ENCODE measurements at regions not wholly inside any gene's neighbourhood (a gene's known extent, or its start where the extent isn't known, plus 50 kb on each side); places are given as distances from the start of the nearest gene placed in this dataset.

DNA sequence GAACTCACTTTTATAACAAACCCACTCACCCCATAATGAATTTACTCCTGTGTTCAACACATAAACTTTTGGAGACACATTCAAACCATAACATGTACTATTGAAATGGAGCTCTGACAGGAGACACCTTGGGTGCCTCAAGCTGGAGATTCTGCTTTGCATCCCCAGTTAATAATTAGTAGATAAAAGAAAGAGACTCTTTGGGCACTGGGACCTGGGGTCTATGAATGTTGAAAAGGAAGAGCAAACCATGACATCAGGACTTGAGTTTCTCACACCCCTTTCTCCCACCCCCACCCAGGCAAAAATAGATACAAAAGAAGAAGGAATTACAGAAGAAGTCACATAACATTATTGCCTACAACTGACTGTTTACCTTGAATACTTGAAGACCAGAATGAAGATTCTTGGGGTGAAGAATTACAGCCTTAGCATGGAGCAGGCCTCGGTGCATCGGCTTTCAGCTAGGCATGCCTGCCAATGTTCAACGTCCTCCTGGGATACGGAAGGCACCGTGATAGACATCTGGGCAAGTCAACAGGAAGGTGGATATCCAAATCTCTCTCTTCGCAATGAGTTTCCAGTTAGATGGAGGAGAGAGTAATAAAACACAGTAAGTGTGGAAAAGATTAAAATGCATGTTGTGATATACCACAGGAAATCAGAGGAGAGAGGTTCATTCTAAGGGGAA, 316.0 kb downstream of the TRIML1 start:
- TF ChIP-seq, protein P1, sequence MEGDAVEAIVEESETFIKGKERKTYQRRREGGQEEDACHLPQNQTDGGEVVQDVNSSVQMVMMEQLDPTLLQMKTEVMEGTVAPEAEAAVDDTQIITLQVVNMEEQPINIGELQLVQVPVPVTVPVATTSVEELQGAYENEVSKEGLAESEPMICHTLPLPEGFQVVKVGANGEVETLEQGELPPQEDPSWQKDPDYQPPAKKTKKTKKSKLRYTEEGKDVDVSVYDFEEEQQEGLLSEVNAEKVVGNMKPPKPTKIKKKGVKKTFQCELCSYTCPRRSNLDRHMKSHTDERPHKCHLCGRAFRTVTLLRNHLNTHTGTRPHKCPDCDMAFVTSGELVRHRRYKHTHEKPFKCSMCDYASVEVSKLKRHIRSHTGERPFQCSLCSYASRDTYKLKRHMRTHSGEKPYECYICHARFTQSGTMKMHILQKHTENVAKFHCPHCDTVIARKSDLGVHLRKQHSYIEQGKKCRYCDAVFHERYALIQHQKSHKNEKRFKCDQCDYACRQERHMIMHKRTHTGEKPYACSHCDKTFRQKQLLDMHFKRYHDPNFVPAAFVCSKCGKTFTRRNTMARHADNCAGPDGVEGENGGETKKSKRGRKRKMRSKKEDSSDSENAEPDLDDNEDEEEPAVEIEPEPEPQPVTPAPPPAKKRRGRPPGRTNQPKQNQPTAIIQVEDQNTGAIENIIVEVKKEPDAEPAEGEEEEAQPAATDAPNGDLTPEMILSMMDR (IDR thresholded peaks at IDR 0.05) = no peak
- TF ChIP-seq POLR2AphosphoS5 (IDR thresholded peaks at IDR 0.05) (no peak), POLR2A (IDR thresholded peaks at IDR 0.05) (no peak)

All from gastroesophageal sphincter (tissue), 3 donors.